RCC 7860 (cell line): ENCODE measurements at regions not wholly inside any gene's neighbourhood (a gene's known extent, or its start where the extent isn't known, plus 50 kb on each side); places are given as distances from the start of the nearest gene placed in this dataset.
"Not testable (repeated sequence)": the region's sequence is repeated elsewhere in the genome, so short reads cannot be mapped to it uniquely, and the experiment has no call there.

ENCODE experiments used
- DNase-seq: peaks from one replicate; pipeline ENCODE4 v3.0.0-alpha.2; 2015; ENCODE audit warnings: low spot score
- FAIRE-seq: peaks from 2 replicates; lab custom pipeline; 2012; peaks lifted over from hg19 to GRCh38; lab: Jason Lieb, UNC

GRCh38 chrX:35562395-35562794 lies 235.7 kb upstream of the MAGEB16 start:
- no peak for FAIRE-seq

GRCh38 chrX:35590210-35590609 lies 207.9 kb upstream of the MAGEB16 start:
- DNase-seq = no peak
- no peak for FAIRE-seq

More at GRCh38 chrX:35562395-35562794, 235.7 kb upstream of the MAGEB16 start:
- no peak for DNase-seq

- FAIRE-seq, DNase-seq: not testable (repeated sequence)
These were observed 186.6 kb upstream of the MAGEB16 start for GRCh38 chrX:35611562-35611961.

- FAIRE-seq (no peak), DNase-seq (no peak)
These were observed 180.3 kb upstream of the MAGEB16 start for GRCh38 chrX:35617836-35618235.

- DNase-seq = no peak
- no peak for FAIRE-seq
These were observed 176.1 kb upstream of the MAGEB16 start for GRCh38 chrX:35622040-35622439.

GRCh38 chrX:35622601-35623000 lies 175.5 kb upstream of the MAGEB16 start:
- FAIRE-seq = no peak

GRCh38 chrX:35625714-35626113 lies 172.4 kb upstream of the MAGEB16 start:
- DNase-seq (no peak), FAIRE-seq (no peak)

More at GRCh38 chrX:35622601-35623000, 175.5 kb upstream of the MAGEB16 start:
- no peak for DNase-seq

GRCh38 chrX:35626124-35626523 lies 172.0 kb upstream of the MAGEB16 start:
- DNase-seq = no peak
- no peak for FAIRE-seq

GRCh38 chrX:35635971-35636370 lies 162.2 kb upstream of the MAGEB16 start:
- not testable (repeated sequence) for FAIRE-seq, DNase-seq

- DNase-seq = no peak
These were observed 133.3 kb upstream of the MAGEB16 start for GRCh38 chrX:35664833-35665232.

GRCh38 chrX:35665311-35665710 lies 132.8 kb upstream of the MAGEB16 start:
- DNase-seq (no peak), FAIRE-seq (no peak)

More at GRCh38 chrX:35664833-35665232, 133.3 kb upstream of the MAGEB16 start:
- no peak for FAIRE-seq

- FAIRE-seq = no peak
- DNase-seq = no peak
These were observed 127.3 kb upstream of the MAGEB16 start for GRCh38 chrX:35670889-35671288.

GRCh38 chrX:35675151-35675550 lies 123.0 kb upstream of the MAGEB16 start:
- FAIRE-seq (no peak), DNase-seq (no peak)

- no peak for DNase-seq
- no peak for FAIRE-seq
These were observed 117.2 kb upstream of the MAGEB16 start for GRCh38 chrX:35680940-35681346.

- DNase-seq (peak; percentile 38), FAIRE-seq (no peak)
These were observed 115.7 kb upstream of the MAGEB16 start for GRCh38 chrX:35682476-35682875.

- FAIRE-seq = peak; percentile 93
These were observed 101.3 kb upstream of the MAGEB16 start for GRCh38 chrX:35696760-35697234.

GRCh38 chrX:35699642-35700041 lies 98.5 kb upstream of the MAGEB16 start:
- FAIRE-seq (no peak), DNase-seq (no peak)

More at GRCh38 chrX:35696760-35697234, 101.3 kb upstream of the MAGEB16 start:
- DNase-seq = peak; percentile 49

GRCh38 chrX:35700121-35700520 lies 98.0 kb upstream of the MAGEB16 start:
- FAIRE-seq = no peak
- no peak for DNase-seq

- DNase-seq (peak; percentile 84), FAIRE-seq (peak; percentile 76)
These were observed 86.9 kb upstream of the MAGEB16 start for GRCh38 chrX:35711281-35711680.

GRCh38 chrX:35722128-35722527 lies 76.0 kb upstream of the MAGEB16 start:
- DNase-seq = no peak
- FAIRE-seq = no peak

GRCh38 chrX:35726176-35726575 lies 72.0 kb upstream of the MAGEB16 start:
- FAIRE-seq (no peak), DNase-seq (peak; percentile 20)

GRCh38 chrX:35728481-35728880 lies 69.7 kb upstream of the MAGEB16 start:
- FAIRE-seq = no peak

GRCh38 chrX:35733879-35734278 lies 64.3 kb upstream of the MAGEB16 start:
- DNase-seq (no peak), FAIRE-seq (no peak)

More at GRCh38 chrX:35728481-35728880, 69.7 kb upstream of the MAGEB16 start:
- no peak for DNase-seq
